ENCODE measurements at regions not wholly inside any gene's neighbourhood (a gene's known extent, or its start where the extent isn't known, plus 50 kb on each side); places are given as distances from the start of the nearest gene placed in this dataset.

DNA sequence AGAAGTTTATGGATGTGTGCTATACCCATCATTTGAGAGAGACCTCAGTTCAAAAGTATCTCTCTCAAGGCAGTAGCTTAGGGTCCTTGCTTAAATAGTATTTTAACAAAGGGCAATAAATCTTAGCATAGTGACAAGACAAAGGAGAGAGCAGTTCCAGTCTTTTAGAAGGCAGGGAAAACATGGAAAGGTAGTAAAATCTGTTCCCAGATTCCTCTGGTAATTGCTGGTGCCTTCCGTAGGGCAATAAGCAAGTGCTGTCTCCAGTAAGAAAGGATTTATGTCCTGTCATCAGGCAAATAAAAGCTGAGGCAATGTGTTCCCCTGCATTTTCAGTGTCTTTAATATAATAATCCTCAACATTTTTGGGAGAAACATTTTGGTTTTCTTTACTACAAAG, 149.0 kb upstream of the MPHOSPH6 start:
- Histone ChIP-seq H3K27me3 (ENCODE audit: insufficient read depth) (no peaks in the 10 kb centered on the region), H3F3A (replicated peaks; ENCODE audit: insufficient read depth) (no peaks in the 10 kb centered on the region), H3K9me3 (no peaks in the 10 kb centered on the region; the same call in 1 of the 2 replicates), H3K79me2 (ENCODE audit: insufficient read depth) (no peaks in the 10 kb centered on the region), H3K36me3 (replicated peaks in 1 of 2; ENCODE audit: control insufficient read depth in 1 of 2, insufficient read depth in 2 of 2, low read length in 1 of 2) (no peaks in the 10 kb centered on the region), H2AFZ (ENCODE audit: low read depth) (no peak overlapping the region), H3K4me2 (no peak overlapping the region), H3K4me3 (ENCODE audit: low read depth in 2 of 2, low read length in 1 of 2) (no peak overlapping the region), H4K20me1 (ENCODE audit: insufficient read depth) (no peaks in the 10 kb centered on the region), H3K9me2 (no peaks in the 10 kb centered on the region), H3K27ac (ENCODE audit: low read depth in 2 of 2, low read length in 1 of 2) (no peak overlapping the region), H3K9ac (no peak overlapping the region), H3K4me1 (ENCODE audit: control insufficient read depth in 1 of 2, insufficient read depth in 2 of 2, low read depth in 1 of 2, low read length in 1 of 2) (no peaks in the 10 kb centered on the region)
- WGBS (ENCODE audit: low lambda C conversion rate), result 30% methylated on average over 1 of the region's 1 CpG
- POLR2A ChIA-PET, result no interaction called here
- CTCF ChIA-PET, result no interaction called here
- TF ChIP-seq FOXM1 (IDR thresholded peaks at IDR 0.05; ENCODE audit: low read depth) (no peak), RFX5 (IDR thresholded peaks at IDR 0.05; ENCODE audit: low read length) (no peak), MEF2A (IDR thresholded peaks at IDR 0.05; ENCODE audit: borderline replicate concordance, low read depth) (no peak), EZH2phosphoT487 (IDR thresholded peaks at IDR 0.05; ENCODE audit: borderline replicate concordance, low read depth) (no peak)
- TF ChIP-seq, protein P1, sequence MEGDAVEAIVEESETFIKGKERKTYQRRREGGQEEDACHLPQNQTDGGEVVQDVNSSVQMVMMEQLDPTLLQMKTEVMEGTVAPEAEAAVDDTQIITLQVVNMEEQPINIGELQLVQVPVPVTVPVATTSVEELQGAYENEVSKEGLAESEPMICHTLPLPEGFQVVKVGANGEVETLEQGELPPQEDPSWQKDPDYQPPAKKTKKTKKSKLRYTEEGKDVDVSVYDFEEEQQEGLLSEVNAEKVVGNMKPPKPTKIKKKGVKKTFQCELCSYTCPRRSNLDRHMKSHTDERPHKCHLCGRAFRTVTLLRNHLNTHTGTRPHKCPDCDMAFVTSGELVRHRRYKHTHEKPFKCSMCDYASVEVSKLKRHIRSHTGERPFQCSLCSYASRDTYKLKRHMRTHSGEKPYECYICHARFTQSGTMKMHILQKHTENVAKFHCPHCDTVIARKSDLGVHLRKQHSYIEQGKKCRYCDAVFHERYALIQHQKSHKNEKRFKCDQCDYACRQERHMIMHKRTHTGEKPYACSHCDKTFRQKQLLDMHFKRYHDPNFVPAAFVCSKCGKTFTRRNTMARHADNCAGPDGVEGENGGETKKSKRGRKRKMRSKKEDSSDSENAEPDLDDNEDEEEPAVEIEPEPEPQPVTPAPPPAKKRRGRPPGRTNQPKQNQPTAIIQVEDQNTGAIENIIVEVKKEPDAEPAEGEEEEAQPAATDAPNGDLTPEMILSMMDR (IDR thresholded peaks at IDR 0.05), result no peak
- no peak for DNase-seq

DNA sequence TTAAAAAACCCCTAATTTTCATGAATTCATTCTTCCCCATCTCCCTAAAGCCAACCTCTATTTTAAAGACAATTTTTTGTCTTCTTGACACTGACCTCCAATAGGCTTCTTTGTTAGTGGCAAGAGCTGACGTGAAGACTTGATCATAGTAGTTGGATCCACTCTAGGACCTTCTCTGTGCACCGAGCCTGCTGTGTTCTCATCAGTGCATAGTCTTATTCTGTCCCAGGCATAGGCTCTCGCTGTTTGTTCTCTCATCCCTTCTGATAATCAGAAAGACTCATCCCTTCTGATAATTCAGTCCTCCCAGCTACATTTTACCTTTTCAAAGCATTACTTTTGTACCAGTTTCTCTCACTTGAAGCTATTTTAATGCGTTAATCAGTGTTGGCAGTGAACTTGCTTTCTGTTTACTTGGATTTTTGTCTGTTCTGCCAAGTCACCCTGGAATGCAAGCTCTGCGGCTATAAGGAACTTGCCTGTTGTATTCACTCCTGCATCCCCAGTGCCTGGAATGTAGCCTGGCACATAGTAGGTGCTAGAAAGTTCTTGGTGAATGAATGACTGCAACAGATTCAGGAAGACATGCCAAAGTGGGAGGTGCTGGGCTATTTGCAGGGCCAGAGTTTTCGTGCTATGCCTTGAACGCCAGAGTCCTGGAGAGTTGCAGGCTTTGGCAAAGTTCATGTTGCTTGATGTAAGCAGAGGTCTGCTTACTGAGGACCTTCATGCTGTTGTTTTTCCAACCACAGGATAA, 147.6 kb upstream of the MPHOSPH6 start:
- Histone ChIP-seq H3K4me3 (ENCODE audit: low read depth in 2 of 2, low read length in 1 of 2) (no peak overlapping the region), H3K9me2 (no peaks in the 10 kb centered on the region), H3K36me3 (replicated peaks in 1 of 2; ENCODE audit: control insufficient read depth in 1 of 2, insufficient read depth in 2 of 2, low read length in 1 of 2) (no peaks in the 10 kb centered on the region), H2AFZ (ENCODE audit: low read depth) (no peak overlapping the region), H3K4me1 (ENCODE audit: control insufficient read depth in 1 of 2, insufficient read depth in 2 of 2, low read depth in 1 of 2, low read length in 1 of 2) (no peaks in the 10 kb centered on the region), H3K4me2 (no peak overlapping the region), H4K20me1 (ENCODE audit: insufficient read depth) (no peaks in the 10 kb centered on the region), H3K27me3 (ENCODE audit: insufficient read depth) (no peaks in the 10 kb centered on the region), H3K9me3 (no peaks in the 10 kb centered on the region), H3K9ac (no peak overlapping the region), H3K79me2 (ENCODE audit: insufficient read depth) (no peaks in the 10 kb centered on the region), H3K27ac (ENCODE audit: low read depth in 2 of 2, low read length in 1 of 2) (no peak overlapping the region), H3F3A (replicated peaks; ENCODE audit: insufficient read depth) (no peaks in the 10 kb centered on the region)
- POLR2A ChIA-PET, result no interaction called here
- no peak for DNase-seq
- WGBS (ENCODE audit: low lambda C conversion rate), result 32% methylated on average over 7 of the region's 7 CpGs
- no peak for TF ChIP-seq TAF1 (IDR thresholded peaks at IDR 0.05; ENCODE audit: borderline replicate concordance, low read depth, low read length)
- TF ChIP-seq, protein P2, sequence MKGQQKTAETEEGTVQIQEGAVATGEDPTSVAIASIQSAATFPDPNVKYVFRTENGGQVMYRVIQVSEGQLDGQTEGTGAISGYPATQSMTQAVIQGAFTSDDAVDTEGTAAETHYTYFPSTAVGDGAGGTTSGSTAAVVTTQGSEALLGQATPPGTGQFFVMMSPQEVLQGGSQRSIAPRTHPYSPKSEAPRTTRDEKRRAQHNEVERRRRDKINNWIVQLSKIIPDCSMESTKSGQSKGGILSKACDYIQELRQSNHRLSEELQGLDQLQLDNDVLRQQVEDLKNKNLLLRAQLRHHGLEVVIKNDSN (IDR thresholded peaks at IDR 0.05; ENCODE audit: borderline replicate concordance, low read depth), result no peak
- CTCF ChIA-PET, result interaction anchor here (0.8 kb wide), 1 partner anchor 54 kb away, joined by 3 read pairs; no protein-coding TSS in a partner anchor

DNA sequence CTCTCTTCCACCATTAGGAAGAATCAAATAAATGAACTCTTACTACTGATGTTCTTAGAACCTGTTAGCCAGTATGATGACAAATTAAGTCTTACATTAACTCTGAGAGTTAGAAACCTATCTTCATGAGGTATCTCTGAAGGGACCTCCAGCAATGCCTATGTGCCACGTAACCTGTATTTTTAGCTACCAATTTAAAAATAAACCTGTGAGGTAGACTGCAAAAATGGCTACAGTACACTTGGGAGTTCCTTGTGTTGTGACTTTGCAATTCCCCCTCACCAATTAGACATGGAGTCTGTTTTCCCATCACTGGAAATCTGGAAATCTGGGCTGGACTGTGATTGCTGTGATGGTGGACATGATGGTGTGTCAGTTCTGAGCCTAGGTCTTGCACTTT, 143.7 kb upstream of the MPHOSPH6 start:
- no peak overlapping the region for H3K4me3 ChIP-seq (ENCODE audit: low read depth in 2 of 2, low read length in 1 of 2)
- no peak overlapping the region for H3K4me2 ChIP-seq
- H3K27me3 ChIP-seq (ENCODE audit: insufficient read depth), result no peaks in the 10 kb centered on the region
- no peaks in the 10 kb centered on the region for H3K79me2 ChIP-seq (ENCODE audit: insufficient read depth)
- H3K36me3 ChIP-seq (replicated peaks in 1 of 2; ENCODE audit: control insufficient read depth in 1 of 2, insufficient read depth in 2 of 2, low read length in 1 of 2), result no peaks in the 10 kb centered on the region
- H2AFZ ChIP-seq (ENCODE audit: low read depth), result no peak overlapping the region
- CTCF ChIA-PET, result interaction anchor here (2.9 kb wide), 1 partner anchor 51 kb away, joined by 12 read pairs; no protein-coding TSS in a partner anchor
- 0% methylated on average over 1 of the region's 1 CpG for WGBS (ENCODE audit: low lambda C conversion rate)
- H3K9me2 ChIP-seq, result no peaks in the 10 kb centered on the region
- no peaks in the 10 kb centered on the region for H3F3A ChIP-seq (replicated peaks; ENCODE audit: insufficient read depth)
- H3K4me1 ChIP-seq (ENCODE audit: control insufficient read depth in 1 of 2, insufficient read depth in 2 of 2, low read depth in 1 of 2, low read length in 1 of 2), result no peaks in the 10 kb centered on the region
- no peak overlapping the region for H3K9ac ChIP-seq
- POLR2A ChIA-PET, result no interaction called here
- no peak for DNase-seq
- no peaks in the 10 kb centered on the region for H4K20me1 ChIP-seq (ENCODE audit: insufficient read depth)
- no peak overlapping the region for H3K27ac ChIP-seq (ENCODE audit: low read depth in 2 of 2, low read length in 1 of 2)
- H3K9me3 ChIP-seq, result no peaks in the 10 kb centered on the region
- TF ChIP-seq, protein P3, sequence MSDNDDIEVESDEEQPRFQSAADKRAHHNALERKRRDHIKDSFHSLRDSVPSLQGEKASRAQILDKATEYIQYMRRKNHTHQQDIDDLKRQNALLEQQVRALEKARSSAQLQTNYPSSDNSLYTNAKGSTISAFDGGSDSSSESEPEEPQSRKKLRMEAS (IDR thresholded peaks at IDR 0.05; ENCODE audit: low read depth), result no peak
- TF ChIP-seq EP300 (IDR thresholded peaks at IDR 0.05; ENCODE audit: borderline replicate concordance in 1 of 2, low read depth in 1 of 2, low read length in 1 of 2), result no peak
- no peak for TF ChIP-seq TAF1 (IDR thresholded peaks at IDR 0.05; ENCODE audit: borderline replicate concordance, low read depth, low read length)
- TF ChIP-seq RXRA (IDR thresholded peaks at IDR 0.05; ENCODE audit: borderline replicate concordance, low read depth), result no peak
- TF ChIP-seq SMC3 (IDR thresholded peaks at IDR 0.05; ENCODE audit: low read depth, low read length), result no peak
- TF ChIP-seq, protein P2 (IDR thresholded peaks at IDR 0.05; ENCODE audit: borderline replicate concordance, low read depth), result no peak

All from SK-N-SH (cell line).